Endodermal cell (in vitro differentiated cells): ENCODE measurements at regions not wholly inside any gene's neighbourhood (a gene's known extent, or its start where the extent isn't known, plus 50 kb on each side); places are given as distances from the start of the nearest gene placed in this dataset.

Source experiments
- DNase-seq: peaks from one replicate; pipeline ENCODE4 v3.0.0-alpha.2; 2017
- H3K27ac ChIP-seq: 2 replicates; pipeline ENCODE4 v1.5.1; 2013; ENCODE audit warnings: mild to moderate bottlenecking, low read depth, low read length, moderate library complexity
- H3K27me3 ChIP-seq: 2 replicates; pipeline ENCODE4 v1.6.1; 2013; ENCODE audit warnings: mild to moderate bottlenecking, low read length, moderate library complexity; ENCODE audit not compliant: insufficient read depth, control insufficient read depth, poor library complexity, severe bottlenecking
- H3K36me3 ChIP-seq: 2 replicates; pipeline ENCODE4 v1.7.0; 2013; ENCODE audit warnings: mild to moderate bottlenecking, low read length, moderate library complexity; ENCODE audit not compliant: control insufficient read depth, insufficient read depth
- H3K4me1 ChIP-seq: one replicate; pipeline ENCODE4 v1.7.0; 2013; ENCODE audit warnings: low read length; ENCODE audit not compliant: control insufficient read depth, insufficient read depth
- H3K4me3 ChIP-seq: 2 replicates; pipeline ENCODE4 v1.5.1; 2013; ENCODE audit warnings: mild to moderate bottlenecking, low read length, moderate library complexity
- H3K9ac ChIP-seq: 2 replicates; pipeline ENCODE4 v1.6.1; 2013; ENCODE audit warnings: mild to moderate bottlenecking, low read length, moderate library complexity; ENCODE audit not compliant: poor library complexity, severe bottlenecking; ENCODE audit errors: extremely low read depth
- H3K9me3 ChIP-seq: 2 replicates; pipeline ENCODE4 v1.6.1; 2013; ENCODE audit warnings: mild to moderate bottlenecking, low read length, moderate library complexity; ENCODE audit not compliant: control insufficient read depth
- H3K27ac Mint-ChIP-seq: 2 replicates; pipeline ENCODE4 v1.8.0; 2020; ENCODE audit warnings: mixed read lengths
- H3K27me3 Mint-ChIP-seq: 2 replicates; pipeline ENCODE4 v1.8.0; 2021; ENCODE audit warnings: mild to moderate bottlenecking, mixed read lengths; ENCODE audit not compliant: insufficient read depth
- H3K36me3 Mint-ChIP-seq: 2 replicates; pipeline ENCODE4 v1.8.0; 2020; ENCODE audit warnings: low read depth, mixed read lengths
- H3K4me1 Mint-ChIP-seq: 2 replicates; pipeline ENCODE4 v1.8.0; 2020; ENCODE audit warnings: mixed read lengths
- H3K4me3 Mint-ChIP-seq: 2 replicates; pipeline ENCODE4 v1.8.0; 2020; ENCODE audit warnings: mild to moderate bottlenecking, moderate library complexity, mixed read lengths
- H3K9me3 Mint-ChIP-seq: 2 replicates; pipeline ENCODE4 v1.8.0; 2020; ENCODE audit warnings: mild to moderate bottlenecking, mixed read lengths
- CTCF ChIP-seq: fragments of 200-600 bp; sonication (generic); conservative IDR thresholded peaks from 2 replicates; pipeline ENCODE4 v1.5.0; 2021; ENCODE audit warnings: antibody characterized with exemption, mild to moderate bottlenecking
- WGBS, 2 experiments: methylation state at CpG; one replicate each; pipeline versions ENCODE4 v1.1.5 to v1.1.7; 2013; ENCODE audit warnings: missing lambda C conversion rate in 2 of 2, mixed read lengths in 1 of 2; ENCODE audit not compliant: insufficient coverage in 1 of 2, insufficient read length in 1 of 2; 5-methylcytosine and 5-hydroxymethylcytosine counted together

GRCh38 chr4:178080312-178080711, 638.1 kb upstream of the AGA start:
- no peaks in the 10 kb centered on the region for H3K36me3 Mint-ChIP-seq
- WGBS, 2 experiments = no CpG with 5 or more reads among the region's 1 CpG
- H3K27me3 Mint-ChIP-seq = no peaks in the 10 kb centered on the region
- H3K4me3 Mint-ChIP-seq = no peak overlapping the region
- H3K27ac Mint-ChIP-seq = no peak overlapping the region
- Histone ChIP-seq H3K4me3 (no peak overlapping the region), H3K9me3 (no peaks in the 10 kb centered on the region), H3K27me3 (no peaks in the 10 kb centered on the region), H3K27ac (no peak overlapping the region), H3K4me1 (no peaks in the 10 kb centered on the region), H3K9ac (no peak overlapping the region), H3K36me3 (no peaks in the 10 kb centered on the region)
- TF ChIP-seq CTCF = no peak
- no peaks in the 10 kb centered on the region for H3K9me3 Mint-ChIP-seq
- DNase-seq = no peak
- H3K4me1 Mint-ChIP-seq = no peaks in the 10 kb centered on the region

- H3K4me3 Mint-ChIP-seq = no peak overlapping the region
Observed at GRCh38 chr4:178081176-178081575, 638.9 kb upstream of the AGA start.

GRCh38 chr4:178081896-178082295, 639.7 kb upstream of the AGA start:
- Histone ChIP-seq H3K9ac (no peak overlapping the region), H3K4me3 (no peak overlapping the region), H3K27ac (no peak overlapping the region), H3K4me1 (no peaks in the 10 kb centered on the region), H3K9me3 (no peaks in the 10 kb centered on the region), H3K36me3 (no peaks in the 10 kb centered on the region), H3K27me3 (no peaks in the 10 kb centered on the region)
- no peak for TF ChIP-seq CTCF
- DNase-seq = peak; percentile 57
- Mint-ChIP-seq H3K4me3 (no peak overlapping the region), H3K27ac (no peak overlapping the region), H3K9me3 (no peaks in the 10 kb centered on the region), H3K36me3 (no peaks in the 10 kb centered on the region), H3K27me3 (no peaks in the 10 kb centered on the region), H3K4me1 (peaks cover 9% of the 10 kb centered on the region)
- 83% methylated on average over 3 of the region's 3 CpGs; no CpG with 5 or more reads in 1 of the 2 experiments for WGBS, 2 experiments

More at GRCh38 chr4:178081176-178081575, 638.9 kb upstream of the AGA start:
- no peak overlapping the region for H3K27ac Mint-ChIP-seq
- Histone ChIP-seq H3K9me3 (no peaks in the 10 kb centered on the region), H3K27me3 (no peaks in the 10 kb centered on the region), H3K4me3 (no peak overlapping the region), H3K36me3 (no peaks in the 10 kb centered on the region), H3K27ac (no peak overlapping the region), H3K9ac (no peak overlapping the region), H3K4me1 (no peaks in the 10 kb centered on the region)
- no peak for DNase-seq
- 90 to 96% methylated on average over 2 of the region's 2 CpGs for WGBS, 2 experiments
- no peaks in the 10 kb centered on the region for H3K9me3 Mint-ChIP-seq
- no peaks in the 10 kb centered on the region for H3K27me3 Mint-ChIP-seq
- TF ChIP-seq CTCF = no peak
- peaks cover 4% of the 10 kb centered on the region for H3K4me1 Mint-ChIP-seq
- no peaks in the 10 kb centered on the region for H3K36me3 Mint-ChIP-seq
